ENCODE measurements at regions not wholly inside any gene's neighbourhood (a gene's known extent, or its start where the extent isn't known, plus 50 kb on each side); places are given as distances from the start of the nearest gene placed in this dataset.

DNA sequence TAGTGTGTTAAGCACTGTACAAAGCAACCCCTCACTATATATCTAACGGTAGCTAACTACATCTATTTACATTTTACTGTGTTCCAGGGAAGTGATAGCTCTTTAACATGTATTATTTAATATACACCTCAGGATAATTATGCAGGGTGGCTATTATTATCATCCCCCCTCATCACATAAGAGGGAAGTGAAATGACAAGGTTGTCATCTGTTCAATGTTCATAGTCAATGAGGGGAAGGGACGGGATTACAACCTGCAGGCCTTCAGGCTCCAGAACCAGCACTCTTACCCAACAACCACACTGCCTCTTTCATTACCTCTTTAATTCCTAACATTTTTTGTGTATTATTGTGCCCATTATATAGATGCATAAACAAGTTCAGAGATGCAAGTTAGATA is 238.7 kb upstream of the ANO3 start:
- DNase-seq (ENCODE audit: low spot score): no peak

DNA sequence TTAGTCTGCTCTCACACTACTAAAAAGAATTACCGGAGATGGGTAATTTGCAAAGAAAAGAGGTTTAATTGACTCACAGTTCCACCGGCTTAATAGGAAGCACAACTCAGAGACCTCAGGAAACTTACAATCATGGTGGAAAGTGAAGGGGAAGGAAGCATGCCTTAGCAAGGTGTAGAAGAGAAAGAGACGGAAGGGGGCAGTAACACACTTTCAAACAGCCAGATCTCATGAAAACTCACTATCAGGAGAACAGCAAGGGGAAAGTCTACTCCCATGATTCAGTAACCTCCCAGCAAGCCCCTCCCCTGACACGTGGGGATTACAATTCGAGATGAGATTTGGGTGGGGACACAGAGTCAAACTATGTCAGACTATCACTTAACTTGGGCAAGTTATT is 236.6 kb upstream of the ANO3 start:
- no peak for DNase-seq (ENCODE audit: low spot score)

DNA sequence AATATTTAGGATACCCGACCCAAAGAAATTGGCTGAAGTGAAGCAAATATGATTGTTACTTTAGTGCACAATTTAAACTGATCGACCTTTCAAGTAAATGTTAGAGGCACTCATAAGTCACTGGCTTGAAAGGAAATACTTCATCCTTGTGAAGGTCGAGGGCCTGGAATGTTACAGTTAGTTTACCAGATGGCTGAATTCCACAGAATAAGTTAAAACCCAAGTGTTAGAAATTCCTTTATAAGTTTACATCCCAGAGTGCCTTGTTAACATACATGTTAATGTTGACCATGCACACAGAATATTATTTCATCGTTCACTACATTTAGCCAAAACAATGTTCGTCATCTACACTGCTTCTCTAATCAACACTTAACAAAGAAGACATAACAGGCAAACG is 235.5 kb upstream of the ANO3 start:
- DNase-seq (ENCODE audit: low spot score): no peak

DNA sequence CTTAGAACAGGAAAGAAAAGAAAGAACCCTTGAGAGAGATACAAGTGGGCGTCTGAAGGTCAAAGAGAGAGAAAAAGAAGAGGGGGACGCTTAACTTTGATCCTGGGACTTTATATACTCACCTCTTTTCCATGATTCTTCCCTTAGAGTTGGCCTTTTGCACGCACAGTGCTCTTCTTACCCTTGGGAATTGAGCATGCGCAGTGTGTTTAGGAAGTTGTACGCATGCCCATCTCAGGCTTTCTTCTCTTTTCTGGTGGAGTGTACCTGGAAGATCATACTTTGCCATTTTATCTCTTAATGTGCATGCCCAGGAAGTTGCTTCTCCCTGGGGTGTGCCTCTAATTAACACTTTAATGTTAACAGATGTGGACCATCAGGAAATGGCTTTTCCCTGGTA is 229.6 kb upstream of the ANO3 start:
- DNase-seq (ENCODE audit: low spot score): no peak

DNA sequence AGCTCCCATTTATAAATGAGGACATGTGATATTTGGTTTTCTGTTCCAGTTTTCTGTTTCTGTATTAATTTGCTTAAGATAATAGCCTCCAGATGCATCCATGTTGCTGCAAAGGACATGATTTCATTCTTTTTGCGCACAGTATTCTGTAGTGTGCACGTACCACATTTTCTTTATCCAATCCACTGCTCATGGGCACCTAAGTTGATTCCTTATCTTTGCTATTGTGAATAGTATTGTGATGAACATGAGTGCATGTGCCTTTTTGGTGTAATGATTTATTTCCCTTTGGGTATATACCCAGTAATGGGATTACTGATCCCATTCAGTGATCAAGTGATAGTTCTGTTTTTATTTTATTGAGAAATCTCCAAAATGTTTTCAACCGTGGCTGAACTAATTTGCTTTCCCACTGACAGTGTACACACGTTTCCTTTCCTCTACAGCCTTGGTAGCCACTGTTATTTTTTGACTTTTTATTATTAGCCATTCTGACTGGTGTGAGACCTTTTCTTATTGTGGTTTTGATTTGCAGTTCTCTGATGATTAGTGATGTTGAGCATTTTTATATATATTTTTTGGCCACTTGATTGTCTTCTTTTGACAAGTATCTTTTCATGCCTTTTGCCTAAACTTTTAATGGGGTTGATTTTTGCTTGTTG is 226.0 kb upstream of the ANO3 start:
- no peak for DNase-seq (ENCODE audit: low spot score)

DNA sequence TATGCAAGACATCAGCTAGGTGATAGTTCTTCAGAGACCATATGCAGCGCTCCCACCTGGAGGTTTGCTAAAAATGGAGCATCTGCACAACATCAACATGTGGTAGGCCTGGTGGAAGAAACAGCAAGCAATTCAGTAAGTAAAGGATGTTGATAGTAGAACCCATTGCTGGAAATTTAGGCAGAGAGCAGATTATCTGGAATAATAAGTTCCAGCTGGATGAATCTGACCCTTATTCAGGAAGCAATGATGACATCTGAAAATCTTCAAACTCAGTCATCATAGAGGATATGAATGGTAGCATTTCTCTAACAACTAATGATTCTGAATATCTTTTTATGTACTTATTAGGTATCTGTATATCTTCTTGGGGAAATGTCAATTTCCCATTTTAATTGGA is 225.2 kb upstream of the ANO3 start:
- no peak for DNase-seq (ENCODE audit: low spot score)

DNA sequence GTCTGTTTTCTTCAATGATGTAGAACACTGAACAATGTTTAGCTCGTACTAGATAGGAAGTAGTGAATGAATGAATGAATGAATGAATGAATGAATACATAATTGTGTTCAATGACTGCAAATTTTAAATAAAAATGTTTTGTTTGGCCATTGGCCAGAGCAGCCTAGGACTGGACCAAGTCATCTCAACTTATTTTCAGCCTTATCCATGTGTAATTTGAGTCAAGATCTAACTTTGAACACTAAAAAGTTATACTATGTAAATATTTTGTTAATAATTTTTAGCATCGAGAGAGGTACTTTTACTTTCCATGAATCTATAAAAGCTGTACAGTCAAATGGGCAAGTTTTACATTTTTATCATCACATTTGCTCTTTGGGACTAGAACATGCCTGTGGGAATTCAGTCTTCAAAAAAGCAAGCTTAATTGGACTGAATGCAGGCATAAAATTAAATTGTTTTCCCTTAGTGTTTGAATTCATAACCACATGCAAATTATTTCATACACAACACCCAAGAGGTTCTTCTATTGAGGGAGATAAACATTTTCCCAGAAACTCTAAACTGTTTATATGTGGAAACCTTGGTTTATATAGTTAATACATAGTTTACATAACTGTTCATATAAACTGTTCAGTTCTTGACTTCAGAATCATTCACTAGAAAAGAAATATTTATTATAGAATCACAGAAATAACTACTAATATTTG is 222.1 kb upstream of the ANO3 start:
- DNase-seq (ENCODE audit: low spot score): no peak

DNA sequence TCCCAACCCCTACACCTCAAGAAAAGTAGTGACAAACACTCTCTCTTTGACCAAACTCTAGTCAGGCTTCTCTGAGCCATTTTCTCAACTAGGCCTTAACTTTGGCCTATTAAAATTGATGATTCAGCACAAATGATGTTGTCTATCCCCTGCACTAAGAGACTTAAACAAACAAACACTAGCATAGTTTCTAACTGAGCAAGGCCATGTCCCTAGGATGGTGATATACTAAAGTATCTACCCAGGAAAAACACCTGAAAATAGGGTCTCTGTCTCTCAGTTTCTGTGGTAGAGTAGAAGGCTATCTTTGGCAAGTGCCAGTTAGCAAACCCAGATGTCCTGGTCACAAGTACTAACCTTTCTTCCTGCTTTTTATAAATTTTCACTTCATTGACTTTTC is 219.7 kb upstream of the ANO3 start:
- DNase-seq (ENCODE audit: low spot score): no peak

DNA sequence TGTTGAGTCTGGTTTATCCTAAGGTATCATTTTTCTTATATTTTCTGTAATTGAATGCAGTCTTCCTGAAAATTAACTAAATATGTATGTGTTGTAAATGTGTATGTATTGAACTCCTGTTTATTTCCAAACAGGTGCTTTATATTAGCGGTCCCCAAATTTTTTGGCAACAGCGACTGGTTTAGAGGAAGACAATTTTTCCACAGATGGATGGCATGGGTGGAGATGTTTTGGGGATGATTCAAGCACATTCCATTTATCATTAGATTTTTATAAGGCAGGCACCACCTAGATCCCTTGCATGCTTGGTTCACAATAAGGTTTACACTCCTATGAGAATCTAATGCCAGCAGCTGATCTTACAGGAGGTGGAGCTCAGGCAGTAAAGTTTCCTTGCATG is 210.5 kb upstream of the ANO3 start:
- DNase-seq (ENCODE audit: low spot score): no peak

DNA sequence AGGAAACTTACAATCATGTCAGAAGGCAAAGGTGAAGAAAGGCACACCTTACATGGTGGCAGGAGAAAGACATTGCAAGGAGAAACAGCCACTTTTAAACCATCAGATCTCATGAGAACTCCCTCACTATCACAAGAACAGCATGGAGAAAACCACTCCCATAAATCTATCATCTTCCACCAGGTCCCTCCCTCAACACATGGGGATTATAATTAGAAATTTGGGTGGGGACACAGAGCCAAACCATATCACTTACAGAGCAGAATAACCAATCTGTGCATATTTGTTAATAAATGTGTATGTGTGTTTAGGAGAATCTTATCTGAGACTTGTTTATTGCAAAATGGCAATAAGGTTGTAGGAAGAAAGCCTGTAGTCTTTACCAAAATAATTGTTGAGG is 205.2 kb upstream of the ANO3 start:
- DNase-seq (ENCODE audit: low spot score): no peak

DNA sequence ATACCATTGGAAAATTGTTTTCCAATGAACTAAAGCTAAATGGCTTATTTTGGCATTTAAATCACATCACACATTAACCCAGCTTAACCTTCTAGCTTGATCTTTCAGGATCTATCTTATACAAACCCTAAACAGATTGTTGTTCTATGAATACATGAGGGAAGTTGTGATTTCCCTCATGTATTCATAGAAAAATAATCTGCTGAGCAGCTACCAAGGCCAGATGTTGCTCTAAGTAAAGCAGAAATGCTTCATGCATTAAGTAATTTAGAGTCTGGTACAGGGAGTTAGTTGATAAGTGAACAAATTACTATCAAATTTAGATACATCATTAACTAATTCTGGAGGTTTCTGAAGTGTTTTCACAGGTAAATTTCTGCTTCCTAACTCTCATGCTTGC is 204.6 kb upstream of the ANO3 start:
- no peak for DNase-seq (ENCODE audit: low spot score)

DNA sequence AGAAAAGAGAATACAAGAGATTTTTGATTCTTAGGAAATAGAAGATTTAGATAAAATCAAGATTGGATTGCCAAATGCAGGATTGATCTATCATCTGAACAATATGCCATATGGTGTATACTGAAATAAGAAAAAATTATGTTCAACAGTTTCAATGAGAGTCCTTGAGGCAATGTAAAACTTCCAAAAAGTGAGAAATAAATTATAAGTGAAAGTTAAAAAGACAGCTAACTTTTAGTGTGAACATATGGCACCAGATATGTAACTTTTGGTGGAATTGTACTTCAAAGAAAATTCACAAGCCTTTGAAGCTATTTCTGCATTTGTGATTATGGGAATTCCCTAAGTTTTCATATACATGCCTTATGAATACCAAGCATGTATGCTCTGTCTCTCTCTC is 200.5 kb upstream of the ANO3 start:
- no peak for DNase-seq (ENCODE audit: low spot score)

DNA sequence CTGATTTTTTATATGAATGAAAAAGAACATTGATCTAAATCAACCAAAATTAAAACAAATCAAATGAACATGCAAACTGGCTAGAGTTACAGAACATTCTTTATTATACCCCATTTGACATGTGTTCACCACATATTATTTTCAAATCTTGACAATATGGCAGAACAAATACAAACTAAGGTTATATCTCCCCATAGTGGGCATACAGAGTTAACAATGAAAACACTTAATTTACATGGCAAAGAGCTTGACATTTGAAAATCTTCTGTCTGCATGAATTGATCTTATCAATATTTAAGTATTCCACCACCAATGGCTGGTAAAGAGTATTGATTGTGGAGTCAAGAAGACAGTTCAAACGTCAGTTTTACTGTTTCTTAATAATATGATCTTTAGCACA is 197.9 kb upstream of the ANO3 start:
- no peak for DNase-seq (ENCODE audit: low spot score)

DNA sequence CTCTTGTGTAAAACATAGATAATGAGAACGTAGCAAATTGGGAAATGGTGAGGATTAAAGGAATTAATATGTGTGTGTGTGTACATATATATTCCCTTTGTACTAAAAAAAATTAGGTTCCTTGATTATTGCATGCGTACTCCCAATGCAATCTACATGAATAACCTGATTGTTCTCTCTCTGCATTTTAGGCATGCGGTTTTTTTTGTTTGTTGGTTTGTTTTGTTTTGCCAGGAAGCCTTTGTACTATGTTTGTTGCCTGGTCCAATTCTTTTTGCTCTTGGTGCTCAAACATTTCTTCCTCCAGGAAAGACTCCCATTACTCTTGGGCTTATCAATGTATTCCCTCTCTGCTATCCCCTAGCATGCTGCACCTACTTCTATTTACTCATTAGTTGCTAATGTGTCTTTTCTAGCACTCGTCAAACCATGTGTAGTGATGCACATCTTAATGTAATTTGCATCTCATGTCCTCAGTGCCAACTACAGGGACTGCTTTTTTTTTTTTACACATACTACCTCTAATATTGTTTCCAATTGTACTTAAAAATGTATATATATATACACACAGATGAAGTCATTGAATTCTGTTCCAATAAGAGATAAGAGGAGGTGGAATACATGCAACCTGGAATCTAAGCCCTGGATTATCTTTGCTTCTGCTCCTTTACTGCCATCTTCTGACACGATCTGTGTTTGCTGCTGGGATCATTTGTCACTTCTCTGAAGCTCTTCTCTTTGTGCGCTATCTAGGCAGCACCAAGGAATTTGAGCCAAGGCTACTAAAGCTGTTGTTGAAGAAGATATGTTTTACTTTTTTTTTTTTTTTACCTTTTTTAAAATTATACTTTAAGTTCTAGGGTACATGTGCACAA is 197.2 kb upstream of the ANO3 start:
- peak; percentile 3 for DNase-seq (ENCODE audit: low spot score)

DNA sequence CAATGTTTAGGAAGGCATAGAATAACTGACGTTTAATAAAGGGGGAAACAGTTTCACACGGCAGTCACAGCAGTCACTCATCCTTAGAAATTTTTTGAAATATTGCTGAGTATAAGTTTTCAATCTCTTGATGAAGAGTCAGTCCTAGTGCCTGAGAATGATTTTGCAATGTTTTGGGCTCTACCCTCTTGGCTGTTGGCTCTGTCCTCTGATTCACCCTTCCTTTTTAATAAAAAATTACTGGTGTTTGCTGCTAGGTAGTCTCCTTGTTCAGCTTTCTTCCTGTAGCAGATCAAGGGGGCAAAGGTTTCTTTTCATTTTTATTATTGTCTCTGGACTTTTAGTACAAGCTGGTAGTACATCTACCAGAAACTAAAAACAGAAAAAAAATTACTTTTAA is 194.3 kb upstream of the ANO3 start:
- DNase-seq (ENCODE audit: low spot score): no peak

DNA sequence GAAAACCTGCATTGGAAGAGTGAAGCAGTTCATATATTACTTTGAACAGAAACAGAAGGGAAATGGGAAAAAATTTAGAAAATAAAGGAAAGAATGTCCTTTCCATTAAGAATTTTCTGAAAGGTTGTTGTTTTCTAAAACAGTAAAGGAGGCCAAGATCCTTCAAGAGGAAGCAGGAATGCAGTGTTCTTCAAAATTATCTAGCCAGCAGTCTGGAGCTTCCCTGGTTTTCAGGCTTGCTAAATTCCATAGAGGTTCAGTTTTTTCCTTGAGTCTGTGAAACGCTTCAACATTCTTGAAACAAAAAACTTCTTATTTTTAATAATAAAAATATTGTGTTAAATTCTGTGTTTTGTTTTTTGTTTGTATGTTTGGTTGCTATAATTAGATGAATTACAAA is 189.0 kb upstream of the ANO3 start:
- DNase-seq (ENCODE audit: low spot score): no peak

DNA sequence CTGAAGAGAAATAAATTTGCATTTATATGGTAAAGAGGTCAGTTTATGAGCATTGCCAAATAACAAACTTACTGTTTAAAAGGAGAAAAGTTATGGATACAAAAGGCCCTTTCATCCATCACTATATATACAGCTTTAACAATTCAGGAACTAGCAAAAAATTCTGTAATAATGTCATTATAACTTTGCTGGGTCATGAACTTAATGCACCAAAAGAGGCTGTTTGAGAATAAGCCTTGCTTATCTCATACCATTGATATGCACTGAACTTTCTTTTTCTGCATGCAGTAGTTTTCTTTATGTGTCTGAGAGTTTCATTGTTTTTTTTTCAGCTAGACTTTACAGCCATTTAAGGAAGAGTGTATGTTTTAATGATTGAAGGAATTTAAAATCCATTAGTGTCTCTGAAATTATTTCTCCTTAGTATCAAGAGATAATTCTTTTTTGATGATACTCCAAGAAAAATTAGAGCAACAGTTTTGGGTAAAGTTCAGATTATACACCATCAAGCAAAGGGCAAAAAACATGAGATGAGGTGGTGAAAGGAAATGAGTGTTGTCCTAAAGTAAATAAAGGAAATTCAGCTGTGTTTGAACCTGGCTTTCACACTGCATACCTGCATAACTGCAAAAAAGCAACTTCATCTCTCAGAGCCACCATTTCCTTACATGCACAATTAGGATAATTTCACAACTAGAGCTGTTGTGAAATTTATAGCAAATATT is 188.2 kb upstream of the ANO3 start:
- DNase-seq (ENCODE audit: low spot score): no peak

DNA sequence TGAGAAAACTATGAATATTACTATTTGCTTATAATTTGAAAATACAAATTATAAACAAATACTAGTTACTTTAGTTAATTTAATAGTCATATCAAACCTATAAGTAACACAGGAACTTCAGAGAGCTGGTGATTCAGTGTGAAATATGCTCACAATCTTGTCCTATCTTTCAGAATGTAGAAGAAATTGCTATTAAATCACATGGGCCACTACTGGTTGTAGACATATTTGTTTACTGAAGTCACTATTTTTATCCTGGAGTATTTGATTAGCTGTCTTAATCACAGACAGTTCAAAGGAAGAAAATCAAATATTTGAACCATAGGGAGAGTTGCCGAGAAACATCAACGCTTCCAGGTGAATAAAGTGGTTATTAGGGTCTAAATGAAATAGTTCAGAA is 187.6 kb upstream of the ANO3 start:
- DNase-seq (ENCODE audit: low spot score): no peak

DNA sequence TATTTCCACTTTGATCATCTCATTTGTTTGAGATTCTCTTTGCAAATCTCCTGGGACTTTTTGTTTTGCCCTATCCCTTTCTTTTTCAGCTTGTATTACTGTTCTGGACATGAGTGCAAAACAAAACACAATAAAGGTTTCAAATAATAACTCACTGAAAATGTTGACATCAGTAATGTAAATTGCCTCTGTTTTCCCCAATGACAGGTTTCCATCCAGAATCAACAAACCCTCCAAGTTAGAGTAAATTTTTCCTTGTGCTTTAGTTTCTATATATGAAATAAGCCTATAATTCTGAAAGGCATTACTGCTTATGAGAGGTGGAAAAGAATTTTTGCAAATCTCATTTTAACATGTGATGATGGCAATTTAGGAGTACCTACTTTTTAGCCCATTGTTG is 187.0 kb upstream of the ANO3 start:
- no peak for DNase-seq (ENCODE audit: low spot score)

DNA sequence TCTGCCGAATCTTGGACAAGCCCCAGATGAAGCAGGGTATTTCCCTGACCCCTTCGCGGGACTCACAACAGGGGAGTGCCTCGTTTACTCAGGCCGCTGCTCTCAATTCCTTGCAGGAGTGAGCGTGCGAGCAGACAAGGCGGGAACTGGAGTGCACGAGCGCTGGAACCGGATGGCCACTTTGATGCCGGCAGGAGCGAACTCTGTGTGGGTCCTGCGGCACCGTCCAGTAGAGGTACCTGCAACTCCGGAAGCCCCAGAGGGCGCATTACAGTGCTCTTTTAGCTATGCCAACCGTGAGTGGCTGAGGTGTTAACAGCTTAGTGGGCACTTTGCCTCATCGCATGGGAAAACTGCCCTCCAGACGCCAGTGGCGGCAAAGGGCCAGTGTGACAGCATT is 182.3 kb upstream of the ANO3 start:
- no peak for DNase-seq (ENCODE audit: low spot score)

DNA sequence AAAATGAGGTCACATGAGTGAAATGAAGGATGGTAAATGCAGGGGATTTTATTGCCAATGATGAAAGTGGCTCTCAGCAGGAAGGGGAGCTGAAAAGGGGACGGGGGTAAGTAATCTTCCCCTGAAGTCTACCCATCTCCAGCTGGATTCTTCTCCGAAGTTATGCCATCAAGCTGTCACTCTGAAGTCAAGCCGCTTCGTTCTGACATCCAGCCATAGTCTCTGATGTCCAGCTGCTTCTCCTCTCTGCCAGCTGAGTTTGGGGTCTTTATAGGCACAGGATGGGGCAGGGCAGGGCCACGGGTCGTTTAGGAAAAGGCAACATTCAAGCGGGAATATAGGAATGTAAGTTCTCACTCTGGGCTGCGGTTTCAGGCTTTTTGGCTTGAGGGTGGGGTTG is 181.9 kb upstream of the ANO3 start:
- no peak for DNase-seq (ENCODE audit: low spot score)

DNA sequence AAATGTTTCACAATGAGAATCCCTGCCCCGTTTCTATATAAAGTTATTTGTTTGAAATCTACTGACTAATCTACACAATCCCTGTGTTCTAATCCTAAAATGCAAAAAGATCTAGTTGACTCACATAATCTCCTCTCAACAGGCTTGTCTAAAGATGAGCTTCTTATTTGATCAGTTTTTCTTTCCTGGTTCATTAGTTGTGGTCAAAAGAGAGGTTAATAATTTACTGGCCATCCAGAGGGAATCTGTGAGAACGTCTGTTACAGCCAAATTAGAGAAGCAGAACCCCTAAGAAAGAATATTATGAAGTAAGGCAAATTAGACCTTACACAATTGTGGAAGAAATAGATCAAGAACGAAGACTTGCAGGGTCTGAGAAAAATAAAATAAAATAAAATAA is 173.7 kb upstream of the ANO3 start:
- no peak for DNase-seq (ENCODE audit: low spot score)
